ENCODE measurements at regions not wholly inside any gene's neighbourhood (a gene's known extent, or its start where the extent isn't known, plus 50 kb on each side); places are given as distances from the start of the nearest gene placed in this dataset.
"Not testable (repeated sequence)": the region's sequence is repeated elsewhere in the genome, so short reads cannot be mapped to it uniquely, and the experiment has no call there.

DNA sequence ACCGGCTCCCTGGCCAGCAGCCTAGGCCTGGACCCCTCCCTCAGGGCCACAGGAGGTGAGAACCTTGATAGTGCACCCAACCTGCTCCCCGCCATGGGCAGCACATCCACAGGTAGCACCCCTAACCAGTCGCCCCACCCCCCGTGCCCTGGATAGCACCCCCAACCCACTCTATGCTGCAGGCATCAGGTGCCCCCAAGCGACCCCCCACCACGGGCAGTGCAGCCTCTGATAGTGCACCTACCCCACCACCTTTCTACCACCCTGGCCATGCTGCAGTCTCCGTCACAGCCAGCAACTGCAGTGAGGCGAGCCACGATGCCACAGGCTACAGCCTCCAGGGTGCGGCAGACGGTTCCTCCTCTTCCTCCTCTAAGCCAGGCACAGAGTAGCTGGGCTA lies 55.6 kb downstream of the SOWAHC start:
- DNase-seq (ENCODE audit: extremely low read depth, low read depth) = no peak

GRCh38 chr2:109670556-109671411 lies 56.6 kb downstream of the SOWAHC start:
- DNase-seq (ENCODE audit: extremely low read depth, low read depth) = no peak

DNA sequence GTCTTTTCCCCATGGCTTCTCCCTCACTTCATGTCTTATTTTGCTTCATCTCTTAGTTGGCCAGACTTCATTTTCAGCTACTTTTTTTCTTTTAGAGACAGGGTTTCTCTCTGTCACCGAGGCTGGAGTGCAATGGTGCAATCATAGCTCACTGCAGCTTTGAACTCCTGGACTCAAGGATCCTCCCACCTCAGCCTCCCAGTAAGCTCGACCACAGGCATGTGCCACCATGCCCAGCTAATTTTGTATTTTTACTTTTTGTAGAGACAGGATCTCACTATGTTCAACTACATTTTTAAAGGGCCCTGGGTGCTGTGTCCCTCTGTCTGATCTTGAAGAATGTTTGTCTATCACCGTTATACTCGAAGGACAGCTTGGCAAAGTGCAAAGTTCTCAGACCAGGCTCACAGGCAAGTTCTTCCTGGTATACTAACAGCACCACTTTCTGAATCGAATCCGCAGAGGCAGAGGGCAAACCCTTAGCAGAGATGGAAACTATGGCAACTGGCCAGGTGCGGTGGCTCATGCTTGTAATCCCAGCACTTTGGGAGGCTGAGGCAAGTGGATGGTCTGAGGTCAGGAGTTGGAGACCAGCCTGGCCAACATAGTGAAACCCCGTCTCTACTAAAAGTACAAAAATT lies 60.9 kb downstream of the SOWAHC start:
- DNase-seq (ENCODE audit: extremely low read depth, low read depth) = no peak

- no peak for DNase-seq (ENCODE audit: extremely low read depth, low read depth)
Observed at GRCh38 chr2:109675666-109676345, 61.6 kb downstream of the SOWAHC start.

DNA sequence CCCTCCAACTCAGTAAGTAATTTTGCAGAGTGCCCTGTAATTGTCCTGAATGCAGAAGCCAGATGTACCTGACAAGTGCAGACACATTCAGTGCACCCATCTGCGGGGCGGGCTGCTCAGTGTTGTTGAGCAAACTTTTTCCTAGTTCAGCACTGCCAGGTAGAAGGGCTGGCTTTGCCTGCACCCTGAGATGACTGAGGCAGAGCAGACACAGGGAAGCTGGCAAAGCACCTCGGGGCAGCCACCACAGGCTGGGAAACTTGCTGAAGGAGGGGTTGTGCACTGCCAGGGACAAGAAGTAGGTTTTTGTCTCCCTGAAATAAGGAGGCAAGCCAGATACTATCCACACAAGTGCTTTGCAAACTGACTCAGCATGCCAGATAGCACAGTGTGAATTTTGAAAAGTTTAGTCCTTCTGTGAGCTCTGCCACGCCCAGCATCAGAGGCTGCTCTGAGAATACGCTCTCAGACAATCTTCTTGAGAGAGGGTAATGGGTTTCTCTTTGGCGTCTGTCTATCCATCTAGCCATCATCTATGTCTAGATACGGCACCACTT lies 62.3 kb downstream of the SOWAHC start:
- DNase-seq (ENCODE audit: extremely low read depth, low read depth) = no peak

- DNase-seq (ENCODE audit: extremely low read depth, low read depth) = not testable (repeated sequence)
Observed at GRCh38 chr2:109677121-109677731, 63.1 kb downstream of the SOWAHC start.

DNA sequence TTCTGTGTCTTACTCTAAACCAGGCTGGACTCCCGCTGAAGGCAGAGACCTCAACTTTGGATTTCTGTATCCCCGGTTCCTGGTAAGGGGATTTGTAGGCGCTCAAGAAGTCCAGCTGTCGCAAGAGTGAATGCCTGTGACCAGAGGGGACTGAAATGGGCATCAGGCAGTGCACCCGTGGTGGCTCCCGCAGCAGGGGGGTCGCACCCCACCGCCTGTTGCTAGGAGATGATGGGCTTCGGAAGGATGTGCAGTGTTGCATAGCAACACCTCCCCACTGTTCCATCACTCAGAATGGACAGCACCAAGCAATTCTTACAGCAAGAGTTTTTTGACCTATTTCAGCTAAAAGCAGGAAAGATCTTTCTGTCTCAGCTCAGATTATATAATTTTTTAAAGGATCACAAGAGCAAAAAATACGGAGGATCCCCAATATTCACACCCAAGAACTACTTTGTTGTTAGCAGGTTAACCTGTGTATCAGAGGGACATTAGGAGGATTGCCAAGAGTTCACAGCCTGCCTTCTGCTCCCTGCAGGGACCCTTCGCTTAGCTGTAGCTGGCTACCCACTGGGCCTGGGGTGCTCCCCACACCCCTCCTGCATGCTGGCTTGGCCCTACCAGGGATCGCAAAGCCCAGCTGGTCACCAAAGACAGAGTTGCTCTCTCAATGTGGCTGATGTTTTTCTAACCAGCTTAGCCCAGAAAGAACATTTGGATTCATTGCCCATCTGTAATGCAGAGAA lies 63.8 kb downstream of the SOWAHC start:
- no peak for DNase-seq (ENCODE audit: extremely low read depth, low read depth)

- not testable (repeated sequence) for DNase-seq (ENCODE audit: extremely low read depth, low read depth)
Observed at GRCh38 chr2:109678724-109679201, 64.6 kb downstream of the SOWAHC start.

- DNase-seq (ENCODE audit: extremely low read depth, low read depth) = no peak
Observed at GRCh38 chr2:109679225-109679624, 65.1 kb downstream of the SOWAHC start.

DNA sequence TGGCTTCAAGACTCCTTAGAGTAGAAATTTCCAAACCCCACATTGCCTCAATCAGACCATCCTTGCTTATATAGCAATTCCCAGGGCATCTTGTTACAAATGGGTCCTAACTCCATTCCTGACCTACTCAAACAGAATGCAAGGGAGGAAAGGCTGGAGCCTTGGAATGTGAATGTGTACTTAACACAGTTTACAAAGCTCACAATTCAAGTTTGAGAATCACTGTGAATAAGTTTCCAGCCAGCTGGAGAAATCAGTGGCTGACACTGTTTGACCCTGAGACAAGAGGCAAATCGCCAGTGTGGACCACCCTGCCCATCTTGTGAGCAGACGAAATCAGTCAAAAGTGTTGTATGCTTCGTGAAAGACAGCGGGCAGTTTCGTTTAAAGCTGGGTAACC lies 65.5 kb downstream of the SOWAHC start:
- DNase-seq (ENCODE audit: extremely low read depth, low read depth) = no peak

DNA sequence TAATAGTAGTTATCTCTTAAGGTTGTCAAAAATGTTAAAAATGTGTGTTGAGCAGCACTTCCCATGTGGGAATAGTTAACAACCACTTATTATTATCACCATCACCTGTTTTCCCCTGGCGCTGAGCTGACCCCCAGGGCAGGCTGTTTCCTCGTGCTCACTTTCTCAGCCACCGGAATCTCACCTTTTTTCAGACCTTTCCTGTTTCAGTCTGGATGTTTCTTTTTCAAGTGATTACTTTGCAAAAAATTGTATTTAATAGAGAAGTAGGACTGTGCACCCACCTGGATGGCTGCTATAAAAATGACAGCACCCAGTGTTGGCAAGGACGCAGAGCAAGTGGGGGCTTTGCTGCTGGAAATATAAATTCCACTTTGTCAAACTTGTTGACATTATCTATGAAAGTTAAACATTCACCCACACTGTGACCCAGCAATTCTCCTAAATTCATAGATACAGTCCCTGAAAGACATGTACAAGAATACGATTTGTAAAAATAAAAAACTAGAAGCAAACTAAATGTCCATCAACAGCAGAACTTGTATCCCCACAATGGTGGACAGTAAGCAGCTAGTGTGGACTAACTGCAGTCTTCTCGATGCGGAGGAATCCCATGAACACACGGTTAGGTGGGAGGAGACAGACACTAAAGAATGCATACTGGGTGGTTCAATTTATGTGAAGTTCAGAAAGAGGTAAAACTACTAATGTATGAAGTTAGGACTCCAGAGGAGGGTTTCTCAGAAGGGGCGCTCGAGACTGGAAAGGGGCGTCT lies 66.5 kb downstream of the SOWAHC start:
- DNase-seq (ENCODE audit: extremely low read depth, low read depth) = no peak

DNA sequence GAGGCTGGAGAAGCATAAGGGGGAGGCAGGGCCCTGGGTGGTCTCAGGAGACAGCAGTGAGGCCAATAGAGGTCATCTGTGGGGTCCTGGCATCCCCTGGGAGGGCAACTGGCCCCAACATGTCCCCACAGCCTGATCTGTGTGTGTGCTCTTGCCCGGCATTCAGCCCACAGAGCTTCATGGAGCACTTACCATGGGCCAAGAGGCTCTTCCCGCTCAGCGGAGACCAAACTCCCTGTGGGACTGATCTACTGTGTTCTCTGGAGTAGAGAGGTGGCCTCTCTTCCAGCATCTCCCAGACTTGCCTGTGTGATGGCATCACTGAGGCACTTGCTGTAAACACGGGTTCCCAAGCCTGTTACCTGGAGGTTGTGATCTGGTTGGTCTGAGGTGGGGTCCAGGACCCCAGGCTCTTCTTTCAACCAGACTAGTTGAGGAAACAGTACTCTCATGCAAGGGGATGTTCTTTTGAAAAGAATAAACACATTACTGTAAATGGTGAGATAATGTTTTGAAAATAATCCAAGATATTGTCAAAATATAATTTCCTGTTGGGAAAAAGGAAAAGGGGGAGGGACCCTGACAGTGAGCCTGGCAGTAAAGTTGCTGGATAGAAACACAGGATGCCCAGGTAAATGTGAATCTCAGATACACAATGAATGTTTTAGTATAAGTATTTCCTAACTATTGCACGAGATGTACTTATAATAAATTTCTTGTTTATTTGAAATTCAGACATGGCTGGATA lies 67.6 kb downstream of the SOWAHC start:
- DNase-seq (ENCODE audit: extremely low read depth, low read depth) = no peak

- no peak for DNase-seq (ENCODE audit: extremely low read depth, low read depth)
Observed at GRCh38 chr2:109683452-109683851, 69.3 kb downstream of the SOWAHC start.

GRCh38 chr2:109685453-109685852 lies 71.3 kb downstream of the SOWAHC start:
- no peak for DNase-seq (ENCODE audit: extremely low read depth, low read depth)

- DNase-seq (ENCODE audit: extremely low read depth, low read depth) = no peak
Observed at GRCh38 chr2:109686921-109687320, 72.8 kb downstream of the SOWAHC start.

DNA sequence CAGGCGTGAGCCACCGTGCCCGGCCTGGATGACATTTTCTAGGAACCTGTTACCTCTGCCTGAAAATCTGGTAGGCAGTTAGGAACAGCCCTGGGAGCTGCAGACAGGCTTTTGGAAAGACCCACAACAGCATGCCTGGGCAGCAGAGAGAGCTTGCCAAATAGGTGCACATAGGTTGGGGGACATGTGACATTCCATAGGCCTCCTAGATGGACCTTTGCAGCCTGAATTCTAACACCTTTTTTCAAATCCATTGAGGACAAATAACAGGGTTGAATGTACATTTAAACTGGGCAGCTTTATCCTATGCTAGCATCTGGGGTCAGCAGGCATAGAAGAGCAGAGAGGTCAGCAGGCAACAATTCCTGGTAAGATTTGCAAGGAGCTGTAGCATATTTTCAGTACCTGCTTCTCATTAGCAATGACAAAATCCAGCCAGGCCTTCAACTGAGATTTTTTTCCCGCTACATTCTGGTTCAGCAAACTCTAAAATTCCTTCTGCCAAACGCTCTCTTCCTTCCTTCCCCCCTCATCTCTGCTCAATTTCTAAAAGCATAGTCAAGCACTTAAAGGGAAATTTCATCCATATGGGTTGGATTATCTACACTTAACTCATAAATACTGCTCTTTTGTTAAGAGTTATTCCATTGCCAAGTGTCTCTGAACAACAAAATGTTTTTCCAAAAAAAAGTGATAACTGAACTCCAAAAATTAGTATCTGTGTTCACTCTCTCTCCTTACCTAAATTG lies 75.2 kb downstream of the SOWAHC start:
- DNase-seq (ENCODE audit: extremely low read depth, low read depth) = no peak

DNA sequence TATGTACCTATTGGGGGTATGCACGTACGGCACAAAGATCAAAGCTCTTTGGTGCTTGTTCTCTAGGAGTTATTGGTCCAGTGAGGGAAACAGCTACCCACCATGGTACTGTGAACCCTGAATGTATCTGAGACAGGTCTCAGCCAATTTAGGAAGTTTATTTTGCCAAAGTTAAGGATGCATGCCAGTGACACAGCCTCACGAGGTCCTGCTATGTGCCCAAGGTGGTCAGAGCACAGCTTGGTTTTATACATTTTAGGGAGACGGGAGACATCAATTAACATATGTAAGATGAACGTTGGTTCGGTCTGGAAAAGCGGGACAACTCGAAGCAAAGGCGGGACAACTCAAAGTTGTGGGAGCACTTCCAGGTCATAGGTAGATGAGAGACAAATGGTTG lies 75.8 kb downstream of the SOWAHC start:
- no peak for DNase-seq (ENCODE audit: extremely low read depth, low read depth)

GRCh38 chr2:109690457-109690821 lies 76.3 kb downstream of the SOWAHC start:
- no peak for DNase-seq (ENCODE audit: extremely low read depth, low read depth)
